ENCODE measurements at regions not wholly inside any gene's neighbourhood (a gene's known extent, or its start where the extent isn't known, plus 50 kb on each side); places are given as distances from the start of the nearest gene placed in this dataset.

- CTCF ChIA-PET (ENCODE audit: low intra/inter-chr PET ratio) = no interaction called here
- POLR2A ChIA-PET = no interaction called here
- TF ChIP-seq SIX5 (IDR thresholded peaks at IDR 0.05; ENCODE audit: borderline replicate concordance in 1 of 2, insufficient read depth in 1 of 2, low read depth in 1 of 2, low read length in 2 of 2) = no peak
- TF ChIP-seq CTCF (IDR thresholded peaks at IDR 0.05 in 2 of 3, conservative IDR thresholded peaks at IDR 0.05 in 1 of 3; ENCODE audit: insufficient read depth in 2 of 3, low read depth in 1 of 3, low read length in 3 of 3) = 0 out of 6 replicates have a peak, but pooled peaks of 1 of the 3 experiments have one; percentile 0
- TF ChIP-seq RERE (CRISPR knock-in tag; IDR thresholded peaks at IDR 0.05; ENCODE audit: borderline replicate concordance) = no peak
- TF ChIP-seq ZNF140 (CRISPR knock-in tag; IDR thresholded peaks at IDR 0.05) = no peak
- no peak for TF ChIP-seq HCFC1 (IDR thresholded peaks at IDR 0.05; ENCODE audit: low read depth, low read length)
- TF ChIP-seq NUFIP1 (IDR thresholded peaks at IDR 0.05; ENCODE audit: partially characterized antibody) = no peak
- no peak for TF ChIP-seq GABPA (tag; conservative IDR thresholded peaks at IDR 0.05; ENCODE audit: low read depth)
- TF ChIP-seq ATF2 (CRISPR knock-in tag; IDR thresholded peaks at IDR 0.05) = no peak
- no peak for TF ChIP-seq SIN3B (IDR thresholded peaks at IDR 0.05; ENCODE audit: low read depth)
These were observed 64.6 kb upstream of the PTPN1 start for GRCh38 chr20:50445354-50446151.

More at GRCh38 chr20:50445354-50446151, 64.6 kb upstream of the PTPN1 start:
- Histone ChIP-seq H3K79me2 (ENCODE audit: control insufficient read depth, insufficient read depth, low read length) (no peaks in the 10 kb centered on the region), H3K9me1 (ENCODE audit: control insufficient read depth, insufficient read depth, low read length) (no peaks in the 10 kb centered on the region), H3K27ac (ENCODE audit: extremely low read depth, low read depth, low read length) (no peak overlapping the region), H3K4me3 (no peak overlapping the region), H3K27me3 (ENCODE audit: control insufficient read depth in 2 of 2, insufficient read depth in 2 of 2, low read length in 2 of 2) (peaks cover 0 to 4% of the 10 kb centered on the region in 2 experiments; a peak in 1 of 5 replicates), H2AFZ (ENCODE audit: low read depth, low read length) (no peak overlapping the region), H3K4me1 (replicated peaks in 1 of 2; ENCODE audit: control insufficient read depth in 2 of 2, insufficient read depth in 2 of 2, low read length in 2 of 2) (peaks cover 10% of the 10 kb centered on the region in 2 experiments; a peak in 4 of 5 replicates), H3K4me2 (ENCODE audit: insufficient read depth, low read length) (no peak overlapping the region), H4K20me1 (replicated peaks; ENCODE audit: control insufficient read depth, insufficient read depth, low read length) (no peaks in the 10 kb centered on the region), H3K36me3 (ENCODE audit: control insufficient read depth, insufficient read depth, low read length) (no peaks in the 10 kb centered on the region), H3K9ac (ENCODE audit: insufficient read depth in 1 of 2, low read depth in 2 of 2, low read length in 2 of 2) (no peak overlapping the region), H3K9me3 (replicated peaks; ENCODE audit: control insufficient read depth, insufficient read depth, low read depth, low read length) (no peaks in the 10 kb centered on the region)
- BruUV-seq (replicated peaks) = no TSS peak
- no peak for FAIRE-seq
- WGBS (ENCODE audit: insufficient coverage, low coverage, missing lambda C conversion rate) = 59% methylated on average over 13 of the region's 13 CpGs
- DNase-seq (ENCODE audit: extremely low read depth in 1 of 4, low spot score in 3 of 4) = no peak
- in situ Hi-C loops (cut with MboI) = no loop called here
- ATAC-seq = no peak
- intact Hi-C loops (cut with micrococcal nuclease) = no loop called here

Measured in K562 (cell line).